ENCODE measurements at regions not wholly inside any gene's neighbourhood (a gene's known extent, or its start where the extent isn't known, plus 50 kb on each side); places are given as distances from the start of the nearest gene placed in this dataset.

- Histone ChIP-seq H4K20me1 (ENCODE audit: insufficient read depth, low read length) (no peaks in the 10 kb centered on the region), H3K4me1 (ENCODE audit: insufficient read depth, low read length, poor library complexity, severe bottlenecking) (no peaks in the 10 kb centered on the region), H3K4me3 (ENCODE audit: low read depth, low read length, poor library complexity, severe bottlenecking) (no peak overlapping the region), H2AFZ (ENCODE audit: low read length) (no peak overlapping the region), H3K4me2 (ENCODE audit: low read length) (no peak overlapping the region), H3K27ac (ENCODE audit: low read depth, low read length, poor library complexity, severe bottlenecking) (no peak overlapping the region), H3K79me2 (ENCODE audit: insufficient read depth, low read depth, low read length) (no peaks in the 10 kb centered on the region), H3K36me3 (ENCODE audit: insufficient read depth, low read length) (no peaks in the 10 kb centered on the region), H3K9me2 (ENCODE audit: insufficient read depth, low read length) (no peaks in the 10 kb centered on the region), H3K9me3 (ENCODE audit: low read length) (no peaks in the 10 kb centered on the region)
- POLR2A ChIA-PET = no interaction called here
- DNase-seq (ENCODE audit: low spot score) = no peak
- BruUV-seq (replicated peaks) = no TSS peak
- CTCF ChIA-PET (ENCODE audit: unreplicated experiment) = no interaction called here
- TF ChIP-seq CTCF (conservative IDR thresholded peaks at IDR 0.05; ENCODE audit: low read length) (no peak), EZH2phosphoT487 (IDR thresholded peaks at IDR 0.05; ENCODE audit: borderline replicate concordance, low read depth, low read length) (no peak)
- intact Hi-C loops (cut with micrococcal nuclease; ENCODE audit: unreplicated experiment) = no loop called here
Measured at GRCh38 chr7:4437916-4438315, 244.2 kb upstream of the FOXK1 start.

- Histone ChIP-seq H3K4me3 (ENCODE audit: low read depth, low read length, poor library complexity, severe bottlenecking) (no peak overlapping the region), H3K4me2 (ENCODE audit: low read length) (no peak overlapping the region), H3K27ac (ENCODE audit: low read depth, low read length, poor library complexity, severe bottlenecking) (no peak overlapping the region), H3K36me3 (ENCODE audit: insufficient read depth, low read length) (no peaks in the 10 kb centered on the region), H3K4me1 (ENCODE audit: insufficient read depth, low read length, poor library complexity, severe bottlenecking) (no peaks in the 10 kb centered on the region), H2AFZ (ENCODE audit: low read length) (no peak overlapping the region), H3K9me2 (ENCODE audit: insufficient read depth, low read length) (no peaks in the 10 kb centered on the region), H3K79me2 (ENCODE audit: insufficient read depth, low read depth, low read length) (no peaks in the 10 kb centered on the region), H3K9me3 (ENCODE audit: low read length) (no peaks in the 10 kb centered on the region), H4K20me1 (ENCODE audit: insufficient read depth, low read length) (no peaks in the 10 kb centered on the region)
- ChIA-PET POLR2A (interaction anchor here (0.6 kb wide), 1 partner anchor 450 kb away, joined by 3 read pairs; no protein-coding TSS in a partner anchor), CTCF (ENCODE audit: unreplicated experiment) (no interaction called here)
- intact Hi-C loops (cut with micrococcal nuclease; ENCODE audit: unreplicated experiment) = no loop called here
- DNase-seq (ENCODE audit: low spot score) = no peak
- no TSS peak for BruUV-seq (replicated peaks)
- no peak for TF ChIP-seq EZH2phosphoT487 (IDR thresholded peaks at IDR 0.05; ENCODE audit: borderline replicate concordance, low read depth, low read length)
Measured at GRCh38 chr7:4438723-4439245, 243.3 kb upstream of the FOXK1 start.

GRCh38 chr7:4439444-4439843 lies 242.7 kb upstream of the FOXK1 start:
- H4K20me1 ChIP-seq (ENCODE audit: insufficient read depth, low read length) = no peaks in the 10 kb centered on the region
- POLR2A ChIA-PET = no interaction called here
- no peaks in the 10 kb centered on the region for H3K79me2 ChIP-seq (ENCODE audit: insufficient read depth, low read depth, low read length)
- H3K27ac ChIP-seq (ENCODE audit: low read depth, low read length, poor library complexity, severe bottlenecking) = no peak overlapping the region
- H3K9me2 ChIP-seq (ENCODE audit: insufficient read depth, low read length) = no peaks in the 10 kb centered on the region
- DNase-seq (ENCODE audit: low spot score) = no peak
- H3K36me3 ChIP-seq (ENCODE audit: insufficient read depth, low read length) = no peaks in the 10 kb centered on the region
- TF ChIP-seq EZH2phosphoT487 (IDR thresholded peaks at IDR 0.05; ENCODE audit: borderline replicate concordance, low read depth, low read length) (no peak), CTCF (conservative IDR thresholded peaks at IDR 0.05; ENCODE audit: low read length) (no peak)
- no peaks in the 10 kb centered on the region for H3K9me3 ChIP-seq (ENCODE audit: low read length)
- no TSS peak for BruUV-seq (replicated peaks)
- CTCF ChIA-PET (ENCODE audit: unreplicated experiment) = no interaction called here
- no peak overlapping the region for H2AFZ ChIP-seq (ENCODE audit: low read length)
- no peak overlapping the region for H3K4me2 ChIP-seq (ENCODE audit: low read length)
- no peak overlapping the region for H3K4me3 ChIP-seq (ENCODE audit: low read depth, low read length, poor library complexity, severe bottlenecking)
- intact Hi-C loops (cut with micrococcal nuclease; ENCODE audit: unreplicated experiment) = no loop called here
- H3K4me1 ChIP-seq (ENCODE audit: insufficient read depth, low read length, poor library complexity, severe bottlenecking) = no peaks in the 10 kb centered on the region
